Mucosa of descending colon (tissue), 3 donors: ENCODE measurements at regions not wholly inside any gene's neighbourhood (a gene's known extent, or its start where the extent isn't known, plus 50 kb on each side); places are given as distances from the start of the nearest gene placed in this dataset.

Experiments
- ATAC-seq: fragments of 200-7000 bp; cut with Tn5 transposase; one replicate; pipeline ENCODE4 v1.9.1; 2020; ENCODE audit warnings: mild to moderate bottlenecking, moderate library complexity
- DNase-seq, 3 donors: peaks; one replicate each; pipeline ENCODE4 v3.0.0-alpha.2; 2020
- H3K36me3 ChIP-seq: fragments of 200-600 bp; one replicate; pipeline ENCODE4 v1.8.0; 2021; ENCODE audit warnings: low read depth, mild to moderate bottlenecking
- H3K4me1 ChIP-seq: fragments of 200-600 bp; one replicate; pipeline ENCODE4 v1.8.0; 2021; ENCODE audit warnings: low read depth, mild to moderate bottlenecking
- H3K4me3 ChIP-seq: fragments of 200-600 bp; one replicate; pipeline ENCODE4 v1.8.0; 2021; ENCODE audit warnings: mild to moderate bottlenecking
- H3K9me3 ChIP-seq: fragments of 200-600 bp; one replicate; pipeline ENCODE4 v1.8.0; 2021; ENCODE audit warnings: mild to moderate bottlenecking
- CTCF ChIP-seq: fragments of 200-600 bp; IDR thresholded peaks from one replicate; pipeline ENCODE4 v1.8.0; 2022; ENCODE audit warnings: antibody characterized with exemption, mild to moderate bottlenecking
- intact Hi-C, 2 donors: fragments of 100-400 bp; cut with DNase I in 1 of 2; cut with micrococcal nuclease in 1 of 2; formaldehyde crosslinking; loops; one replicate each; pipeline versions ENCODE4 v1.11.0 to v1.11.1; 2022; cut with DNase I, micrococcal nuclease
- donor health status: DM: no; HTN: no; CAD: no; lungs with moderate emphysema.
- donor health status: DM: no; HTN: no; CAD: no.
- donor health status: DM: no; HTN: yes; CAD: no.

GRCh38 chr11:122323754-122324421 is 207.9 kb upstream of the BLID start:
- Histone ChIP-seq H3K9me3 (no peaks in the 10 kb centered on the region), H3K4me3 (no peak overlapping the region), H3K36me3 (no peaks in the 10 kb centered on the region), H3K4me1 (no peaks in the 10 kb centered on the region)
- intact Hi-C loops = no loop called here
- no peak for TF ChIP-seq CTCF
- DNase-seq = no peak
- no peak for ATAC-seq

- H3K4me1 ChIP-seq = no peaks in the 10 kb centered on the region
- no peak for ATAC-seq
- intact Hi-C loops = no loop called here
- no peak for DNase-seq
- no peak for TF ChIP-seq CTCF
- H3K36me3 ChIP-seq = no peaks in the 10 kb centered on the region
- no peaks in the 10 kb centered on the region for H3K9me3 ChIP-seq
- no peak overlapping the region for H3K4me3 ChIP-seq
Measured at GRCh38 chr11:122322329-122322728, 206.3 kb upstream of the BLID start.

- DNase-seq = no peak
- TF ChIP-seq CTCF = no peak
- Histone ChIP-seq H3K36me3 (no peaks in the 10 kb centered on the region), H3K4me3 (no peak overlapping the region), H3K9me3 (no peaks in the 10 kb centered on the region), H3K4me1 (no peaks in the 10 kb centered on the region)
- no peak for ATAC-seq
- intact Hi-C loops = no loop called here
Measured at GRCh38 chr11:122320671-122321070, 204.7 kb upstream of the BLID start.

GRCh38 chr11:122319691-122320620 is 203.9 kb upstream of the BLID start:
- no peak for ATAC-seq
- intact Hi-C loops = no loop called here
- Histone ChIP-seq H3K9me3 (no peaks in the 10 kb centered on the region), H3K4me1 (no peaks in the 10 kb centered on the region), H3K4me3 (no peak overlapping the region), H3K36me3 (no peaks in the 10 kb centered on the region)
- TF ChIP-seq CTCF = no peak
- no peak for DNase-seq

- no peaks in the 10 kb centered on the region for H3K36me3 ChIP-seq
- H3K4me3 ChIP-seq = no peak overlapping the region
- no peaks in the 10 kb centered on the region for H3K9me3 ChIP-seq
- ATAC-seq (no peak), DNase-seq (no peak)
- TF ChIP-seq CTCF = no peak
- intact Hi-C loops = no loop called here
- no peaks in the 10 kb centered on the region for H3K4me1 ChIP-seq
Measured at GRCh38 chr11:122319085-122319484, 203.1 kb upstream of the BLID start.
